ENCODE measurements at regions not wholly inside any gene's neighbourhood (a gene's known extent, or its start where the extent isn't known, plus 50 kb on each side); places are given as distances from the start of the nearest gene placed in this dataset.

GRCh38 chr1:194045416-194045815 is 859.0 kb upstream of the B3GALT2 start:
- Mint-ChIP-seq H3K27ac (no peak overlapping the region), H3K4me1 (ENCODE audit: low read depth) (peaks cover 8% of the 10 kb centered on the region), H3K9me3 (peaks cover 4% of the 10 kb centered on the region), H3K4me3 (no peak overlapping the region), H3K27me3 (no peaks in the 10 kb centered on the region), H3K36me3 (ENCODE audit: low read depth) (no peaks in the 10 kb centered on the region)
- no peak for ATAC-seq
- POLR2A ChIA-PET, result no interaction called here
- CTCF ChIA-PET, result no interaction called here
- no peak for TF ChIP-seq CTCF (IDR thresholded peaks at IDR 0.05)
- no peak for DNase-seq
- intact Hi-C loops (cut with micrococcal nuclease), result no loop called here

GRCh38 chr1:194044892-194045291 is 858.5 kb upstream of the B3GALT2 start:
- no peak for TF ChIP-seq CTCF (IDR thresholded peaks at IDR 0.05)
- POLR2A ChIA-PET, result no interaction called here
- H3K4me3 Mint-ChIP-seq, result no peak overlapping the region
- H3K27me3 Mint-ChIP-seq, result no peaks in the 10 kb centered on the region
- H3K36me3 Mint-ChIP-seq (ENCODE audit: low read depth), result no peaks in the 10 kb centered on the region
- intact Hi-C loops (cut with micrococcal nuclease), result no loop called here
- H3K27ac Mint-ChIP-seq, result no peak overlapping the region
- peaks cover 4% of the 10 kb centered on the region for H3K9me3 Mint-ChIP-seq
- peaks cover 10% of the 10 kb centered on the region for H3K4me1 Mint-ChIP-seq (ENCODE audit: low read depth)
- CTCF ChIA-PET, result interaction anchor here (1.3 kb wide), 1 partner anchor 11 kb away, joined by 4 read pairs; no protein-coding TSS in a partner anchor
- DNase-seq, result no peak
- no peak for ATAC-seq

GRCh38 chr1:194043984-194044755 is 857.8 kb upstream of the B3GALT2 start:
- Mint-ChIP-seq H3K27me3 (no peaks in the 10 kb centered on the region), H3K9me3 (peaks cover 4% of the 10 kb centered on the region), H3K36me3 (ENCODE audit: low read depth) (no peaks in the 10 kb centered on the region), H3K4me3 (no peak overlapping the region), H3K4me1 (ENCODE audit: low read depth) (peaks cover 16% of the 10 kb centered on the region), H3K27ac (no peak overlapping the region)
- DNase-seq (no peak), ATAC-seq (no peak)
- CTCF ChIA-PET, result interaction anchor here (1.3 kb wide), 1 partner anchor 12 kb away, joined by 4 read pairs; no protein-coding TSS in a partner anchor
- TF ChIP-seq CTCF (IDR thresholded peaks at IDR 0.05), result no peak
- POLR2A ChIA-PET, result no interaction called here
- intact Hi-C loops (cut with micrococcal nuclease), result no loop called here

- no peak overlapping the region for H3K27ac Mint-ChIP-seq
- H3K4me3 Mint-ChIP-seq, result no peak overlapping the region
- ChIA-PET POLR2A (no interaction called here), CTCF (no interaction called here)
- intact Hi-C loops (cut with micrococcal nuclease), result no loop called here
- ATAC-seq, result no peak
- H3K4me1 Mint-ChIP-seq (ENCODE audit: low read depth), result peaks cover 21% of the 10 kb centered on the region
- no peaks in the 10 kb centered on the region for H3K27me3 Mint-ChIP-seq
- H3K9me3 Mint-ChIP-seq, result peaks cover 4% of the 10 kb centered on the region
- TF ChIP-seq CTCF (IDR thresholded peaks at IDR 0.05), result no peak
- DNase-seq, result no peak
- no peaks in the 10 kb centered on the region for H3K36me3 Mint-ChIP-seq (ENCODE audit: low read depth)
Measured at GRCh38 chr1:194042736-194043135, 856.3 kb upstream of the B3GALT2 start.

GRCh38 chr1:194040496-194040895 is 854.1 kb upstream of the B3GALT2 start:
- Mint-ChIP-seq H3K36me3 (ENCODE audit: low read depth) (no peaks in the 10 kb centered on the region), H3K4me1 (ENCODE audit: low read depth) (peaks cover 21% of the 10 kb centered on the region), H3K27ac (no peak overlapping the region), H3K27me3 (no peaks in the 10 kb centered on the region), H3K4me3 (no peak overlapping the region), H3K9me3 (peaks cover under 1% of the 10 kb centered on the region)
- intact Hi-C loops (cut with micrococcal nuclease), result no loop called here
- DNase-seq (no peak), ATAC-seq (no peak)
- CTCF ChIA-PET, result no interaction called here
- POLR2A ChIA-PET, result no interaction called here
- no peak for TF ChIP-seq CTCF (IDR thresholded peaks at IDR 0.05)
